SK-N-SH (cell line): ENCODE measurements at regions not wholly inside any gene's neighbourhood (a gene's known extent, or its start where the extent isn't known, plus 50 kb on each side); places are given as distances from the start of the nearest gene placed in this dataset.

Experiments
- CTCF ChIA-PET: fragments of 300-600, 350-600 bp; formaldehyde crosslinking; extraction: SDS; loops from one replicate; lab custom pipeline; 2021; lab: Yijun Ruan, JAX
- POLR2A ChIA-PET: fragments of 350-600 bp; sonication (Branson Sonifier 250); formaldehyde crosslinking; extraction: SDS; loops from one replicate; lab custom pipeline; 2020; ENCODE audit warnings: antibody characterized with exemption, inconsistent platforms; lab: Yijun Ruan, JAX
- DNase-seq: peaks from one replicate; pipeline ENCODE4 v3.0.0; 2012
- H2AFZ ChIP-seq: fragments of 200-600 bp; sonication (generic); 2 replicates; pipeline ENCODE4 v1.8.1; 2016; ENCODE audit warnings: antibody characterized with exemption, mild to moderate bottlenecking, low read depth
- H3F3A ChIP-seq: fragments of 200-600 bp; sonication (generic); replicated peaks from 2 replicates; pipeline ENCODE3; 2016; ENCODE audit warnings: antibody characterized with exemption, mild to moderate bottlenecking; ENCODE audit not compliant: insufficient read depth
- H3K27ac ChIP-seq, 2 experiments: fragments of 200-500 bp in 1 of 2; fragments of 200-600 bp in 1 of 2; sonication (Bioruptor generic) in 1 of 2; sonication (generic), shearing (Covaris generic) in 1 of 2; 2 replicates each; pipeline versions ENCODE4 v1.5.1 to v1.6.1; 2014 to 2016; ENCODE audit warnings: low read depth in 2 of 2, inconsistent platforms in 1 of 2, low read length in 1 of 2, mild to moderate bottlenecking in 1 of 2, mixed read lengths in 1 of 2
- H3K27me3 ChIP-seq: fragments of 200-600 bp; sonication (generic), shearing (Covaris generic); 2 replicates; pipeline ENCODE4 v1.6.1; 2016; ENCODE audit warnings: mixed run types; ENCODE audit not compliant: insufficient read depth
- H3K36me3 ChIP-seq, 2 experiments: fragments of 200-500 bp in 1 of 2; fragments of 200-600 bp in 1 of 2; sonication (Bioruptor generic) in 1 of 2; sonication (generic) in 1 of 2; replicated peaks in 1 of 2; 2 replicates each; pipeline versions ENCODE3 to v1.5.1; 2014 to 2016; ENCODE audit warnings: low read length in 1 of 2, mild to moderate bottlenecking in 1 of 2; ENCODE audit not compliant: insufficient read depth in 2 of 2, control insufficient read depth in 1 of 2
- H3K4me1 ChIP-seq, 2 experiments: fragments of 200-500 bp in 1 of 2; fragments of 200-600 bp in 1 of 2; sonication (Bioruptor generic) in 1 of 2; sonication (generic), shearing (Covaris generic) in 1 of 2; 2 replicates each; pipeline versions ENCODE4 v1.5.1 to v1.6.1; 2014 to 2016; ENCODE audit warnings: low read depth in 1 of 2, low read length in 1 of 2, mixed run types in 1 of 2; ENCODE audit not compliant: insufficient read depth in 2 of 2, control insufficient read depth in 1 of 2
- H3K4me2 ChIP-seq: fragments of 200-600 bp; sonication (generic), shearing (Covaris generic); 2 replicates; pipeline ENCODE4 v1.6.1; 2017; ENCODE audit warnings: mixed run types
- H3K4me3 ChIP-seq, 2 experiments: fragments of 200-500 bp in 1 of 2; fragments of 200-600 bp in 1 of 2; sonication (Bioruptor generic) in 1 of 2; sonication (generic), shearing (Covaris generic) in 1 of 2; 2 replicates each; pipeline versions ENCODE4 v1.5.1 to v1.8.1; 2014 to 2016; ENCODE audit warnings: low read depth in 2 of 2, inconsistent platforms in 1 of 2, low read length in 1 of 2, mild to moderate bottlenecking in 1 of 2, mixed read lengths in 1 of 2, moderate library complexity in 1 of 2
- H3K79me2 ChIP-seq: fragments of 200-600 bp; sonication (generic); 2 replicates; pipeline ENCODE4 v1.8.1; 2017; ENCODE audit warnings: mild to moderate bottlenecking; ENCODE audit not compliant: insufficient read depth
- H3K9ac ChIP-seq: fragments of 200-600 bp; sonication (generic); 2 replicates; pipeline ENCODE4 v1.6.1; 2017; ENCODE audit warnings: mixed run types
- H3K9me2 ChIP-seq: fragments of 200-600 bp; sonication (generic); 2 replicates; pipeline ENCODE4 v1.6.1; 2017; ENCODE audit warnings: mixed run types
- H3K9me3 ChIP-seq: fragments of 200-600 bp; sonication (generic); 2 replicates; pipeline ENCODE4 v1.6.1; 2017; ENCODE audit warnings: mixed run types, mild to moderate bottlenecking, moderate library complexity
- H4K20me1 ChIP-seq: fragments of 200-600 bp; sonication (generic); 2 replicates; pipeline ENCODE4 v1.6.1; 2017; ENCODE audit warnings: mild to moderate bottlenecking, mixed run types; ENCODE audit not compliant: insufficient read depth
- CHD2 ChIP-seq: fragments of 150-350 bp; IDR thresholded peaks from 2 replicates; pipeline ENCODE4 v1.6.1; 2018; ENCODE audit warnings: low read length; ENCODE audit not compliant: partially characterized antibody
- ELF1 ChIP-seq: IDR thresholded peaks from 2 replicates; pipeline ENCODE4 v1.4.0; 2012
- FOXJ3 ChIP-seq: sonication (generic); formaldehyde crosslinking; IDR thresholded peaks from 2 replicates; pipeline ENCODE4 v1.5.1; 2020; ENCODE audit warnings: mild to moderate bottlenecking, missing genetic modification reagents
- FOXM1 ChIP-seq: IDR thresholded peaks from 2 replicates; pipeline ENCODE4 v1.4.0; 2012; ENCODE audit warnings: low read depth, mild to moderate bottlenecking
- GABPA ChIP-seq: IDR thresholded peaks from 2 replicates; pipeline ENCODE4 v1.4.0; 2012; ENCODE audit warnings: low read depth, mild to moderate bottlenecking
- GATA2 ChIP-seq: sonication (generic); formaldehyde crosslinking; IDR thresholded peaks from 2 replicates; pipeline ENCODE4 v1.5.0; 2020; ENCODE audit warnings: mild to moderate bottlenecking, missing genetic modification reagents
- IRF3 ChIP-seq: fragments of 150-350 bp; IDR thresholded peaks from 2 replicates; pipeline ENCODE4 v1.6.1; 2016; ENCODE audit warnings: mild to moderate bottlenecking, low read depth, low read length
- MAX ChIP-seq: IDR thresholded peaks from 2 replicates; pipeline ENCODE4 v1.4.0; 2012; ENCODE audit warnings: low read depth
- MEF2A ChIP-seq: IDR thresholded peaks from 2 replicates; pipeline ENCODE4 v1.4.0; 2012; ENCODE audit warnings: low read depth, borderline replicate concordance
- MXI1 ChIP-seq: IDR thresholded peaks from 2 replicates; pipeline ENCODE4 v1.6.1; 2012; ENCODE audit warnings: mild to moderate bottlenecking, low read depth, low read length, improper control_type of control experiment
- NFIC ChIP-seq: IDR thresholded peaks from 2 replicates; pipeline ENCODE4 v1.4.0; 2012; ENCODE audit warnings: borderline replicate concordance
- RAD21 ChIP-seq: IDR thresholded peaks from 2 replicates; pipeline ENCODE4 v1.6.1; 2012; ENCODE audit warnings: mild to moderate bottlenecking, low read length
- RXRA ChIP-seq: IDR thresholded peaks from 2 replicates; pipeline ENCODE4 v1.4.0; 2012; ENCODE audit warnings: low read depth, mild to moderate bottlenecking, borderline replicate concordance
- SMC3 ChIP-seq: IDR thresholded peaks from 2 replicates; pipeline ENCODE4 v1.6.1; 2012; ENCODE audit warnings: low read depth, low read length, improper control_type of control experiment
- TEAD4 ChIP-seq: IDR thresholded peaks from 2 replicates; pipeline ENCODE4 v1.4.0; 2012; ENCODE audit warnings: mild to moderate bottlenecking, borderline replicate concordance; ENCODE audit not compliant: insufficient read depth
- USF1 ChIP-seq: IDR thresholded peaks from 2 replicates; pipeline ENCODE4 v1.4.0; 2012; ENCODE audit warnings: low read depth, borderline replicate concordance
- USF2 ChIP-seq: fragments of 150-350 bp; IDR thresholded peaks from 2 replicates; pipeline ENCODE4 v1.6.1; 2017; ENCODE audit warnings: antibody characterized with exemption, low read length, low read depth, borderline replicate concordance
- YY1 ChIP-seq: IDR thresholded peaks from 2 replicates; pipeline ENCODE4 v1.4.0; 2012; ENCODE audit warnings: low read depth, mild to moderate bottlenecking
- ZBTB33 ChIP-seq: IDR thresholded peaks from 2 replicates; pipeline ENCODE4 v1.4.0; 2012; ENCODE audit warnings: low read depth, borderline replicate concordance
- WGBS: methylation state at CpG from one replicate; pipeline ENCODE4 v1.1.6; 2017; ENCODE audit warnings: low lambda C conversion rate; 5-methylcytosine and 5-hydroxymethylcytosine counted together

GRCh38 chr2:42925742-42926433, 133.5 kb upstream of the HAAO start:
- Histone ChIP-seq H3K9me2 (no peaks in the 10 kb centered on the region), H3K4me2 (no peak overlapping the region), H3K9ac (no peak overlapping the region; the same call in 1 of the 2 replicates), H3K9me3 (no peaks in the 10 kb centered on the region), H3K36me3 (no peaks in the 10 kb centered on the region), H3K4me3 (no peak overlapping the region), H4K20me1 (no peaks in the 10 kb centered on the region), H3K27ac (peak overlapping the region; percentile 35 to 93; a peak in 3 of 4 replicates), H3K27me3 (no peaks in the 10 kb centered on the region), H3K79me2 (no peaks in the 10 kb centered on the region), H2AFZ (peak overlapping the region; percentile 88; the same call in 1 of the 2 replicates), H3K4me1 (peaks cover 43 to 70% of the 10 kb centered on the region in 2 experiments), H3F3A (peaks cover 11% of the 10 kb centered on the region)
- POLR2A ChIA-PET = interaction anchor here (0.7 to 1.3 kb wide), 2 partner anchors 19 to 670 kb away, joined by 3 read pairs; partner anchors contain the start of gene THADA
- CTCF ChIA-PET = interaction anchor here (0.7 to 10.1 kb wide), 9 partner anchors 15 to 651 kb away, joined by 3 to 96 read pairs (median 3); no protein-coding TSS in a partner anchor
- TF ChIP-seq USF2 (no peak), TEAD4 (no peak), RXRA (no peak), MEF2A (no peak), FOXJ3 (CRISPR knock-in tag) (no peak), IRF3 (no peak), MAX (no peak), SMC3 (no peak), MXI1 (no peak), YY1 (no peak), FOXM1 (no peak), RAD21 (no peak), USF1 (no peak), NFIC (no peak), GABPA (no peak), GATA2 (CRISPR knock-in tag) (no peak), ZBTB33 (no peak), ELF1 (no peak), CHD2 (no peak)
- DNase-seq = no peak
- 82% methylated on average over 12 of the region's 12 CpGs for WGBS
